ENCODE measurements at regions not wholly inside any gene's neighbourhood (a gene's known extent, or its start where the extent isn't known, plus 50 kb on each side); places are given as distances from the start of the nearest gene placed in this dataset.
"Not testable (repeated sequence)": the region's sequence is repeated elsewhere in the genome, so short reads cannot be mapped to it uniquely, and the experiment has no call there.

- no peak overlapping the region for H3K4me3 ChIP-seq (ENCODE audit: low read depth, poor library complexity, severe bottlenecking)
- intact Hi-C loops (cut with DNase I; ENCODE audit: low total_unique reads): no loop called here
- no peak for TF ChIP-seq CTCF (IDR thresholded peaks at IDR 0.05)
- no peak for TF ChIP-seq POLR2A (IDR thresholded peaks at IDR 0.05)
- 74 to 79% methylated on average over 3 of the region's 3 CpGs for WGBS, 2 donors
- no peak for DNase-seq (ENCODE audit: low spot score in 2 of 2)
Measured at GRCh38 chr1:168405906-168406549, 125.4 kb downstream of the TBX19 start.

- no peak for TF ChIP-seq POLR2A (IDR thresholded peaks at IDR 0.05)
- no peak for TF ChIP-seq CTCF (IDR thresholded peaks at IDR 0.05)
- H3K4me3 ChIP-seq (ENCODE audit: low read depth, poor library complexity, severe bottlenecking): no peak overlapping the region
- no peak for DNase-seq (ENCODE audit: low spot score in 2 of 2)
- intact Hi-C loops (cut with DNase I; ENCODE audit: low total_unique reads): no loop called here
- WGBS, 2 donors: 94 to 97% methylated on average over 2 of the region's 2 CpGs
Measured at GRCh38 chr1:168403140-168403539, 122.5 kb downstream of the TBX19 start.

- intact Hi-C loops (cut with DNase I; ENCODE audit: low total_unique reads); DNase-seq (ENCODE audit: low spot score in 2 of 2): not testable (repeated sequence)
- 79 to 82% methylated on average over 3 of the region's 3 CpGs for WGBS, 2 donors
Measured at GRCh38 chr1:168402466-168402865, 121.8 kb downstream of the TBX19 start.

GRCh38 chr1:168401341-168401740 is 120.7 kb downstream of the TBX19 start:
- intact Hi-C loops (cut with DNase I; ENCODE audit: low total_unique reads): no loop called here
- no peak for DNase-seq (ENCODE audit: low spot score in 2 of 2)
- 90 to 94% methylated on average over 3 of the region's 3 CpGs for WGBS, 2 donors
- no peak for TF ChIP-seq CTCF (IDR thresholded peaks at IDR 0.05)
- TF ChIP-seq POLR2A (IDR thresholded peaks at IDR 0.05): no peak
- H3K4me3 ChIP-seq (ENCODE audit: low read depth, poor library complexity, severe bottlenecking): no peak overlapping the region

More at GRCh38 chr1:168402466-168402865, 121.8 kb downstream of the TBX19 start:
- H3K4me3 ChIP-seq (ENCODE audit: low read depth, poor library complexity, severe bottlenecking): not testable (repeated sequence)

GRCh38 chr1:168400139-168400538 is 119.5 kb downstream of the TBX19 start:
- intact Hi-C loops (cut with DNase I; ENCODE audit: low total_unique reads): no loop called here
- H3K4me3 ChIP-seq (ENCODE audit: low read depth, poor library complexity, severe bottlenecking): no peak overlapping the region
- DNase-seq (ENCODE audit: low spot score in 2 of 2): no peak
- WGBS, 2 donors: 91 to 95% methylated on average over 1 of the region's 1 CpG
- TF ChIP-seq POLR2A (IDR thresholded peaks at IDR 0.05) (no peak), CTCF (IDR thresholded peaks at IDR 0.05) (no peak)

- no peak overlapping the region for H3K4me3 ChIP-seq (ENCODE audit: low read depth, poor library complexity, severe bottlenecking)
- WGBS, 2 donors: 72 to 83% methylated on average over 4 of the region's 4 CpGs
- TF ChIP-seq POLR2A (IDR thresholded peaks at IDR 0.05): no peak
- DNase-seq (ENCODE audit: low spot score in 2 of 2): no peak
- intact Hi-C loops (cut with DNase I; ENCODE audit: low total_unique reads): no loop called here
Measured at GRCh38 chr1:168397806-168398205, 117.1 kb downstream of the TBX19 start.
